ENCODE measurements at regions not wholly inside any gene's neighbourhood (a gene's known extent, or its start where the extent isn't known, plus 50 kb on each side); places are given as distances from the start of the nearest gene placed in this dataset.

- no peak for TF ChIP-seq POLR2A (IDR thresholded peaks at IDR 0.05)
- no peak for TF ChIP-seq CTCF (IDR thresholded peaks at IDR 0.05)
These were observed 313.5 kb downstream of the EPHA7 start for GRCh38 chr6:93105907-93106306.
